ENCODE measurements at regions not wholly inside any gene's neighbourhood (a gene's known extent, or its start where the extent isn't known, plus 50 kb on each side); places are given as distances from the start of the nearest gene placed in this dataset.

GRCh38 chr13:42717176-42717575 is 64.2 kb upstream of the FAM216B start:
- H3K4me1 ChIP-seq (ENCODE audit: insufficient read depth, low read length, poor library complexity, severe bottlenecking) = no peaks in the 10 kb centered on the region
- CTCF ChIA-PET (ENCODE audit: unreplicated experiment) = no interaction called here
- BruUV-seq (replicated peaks) = no TSS peak
- no peak for DNase-seq (ENCODE audit: low spot score)
- H3K4me2 ChIP-seq (ENCODE audit: low read length) = no peak overlapping the region
- H2AFZ ChIP-seq (ENCODE audit: low read length) = no peak overlapping the region
- H3K9me3 ChIP-seq (ENCODE audit: low read length) = no peaks in the 10 kb centered on the region
- H3K4me3 ChIP-seq (ENCODE audit: low read depth, low read length, poor library complexity, severe bottlenecking) = no peak overlapping the region
- POLR2A ChIA-PET = interaction anchor here (0.6 kb wide), 1 partner anchor 836 kb away, joined by 3 read pairs; no protein-coding TSS in a partner anchor
- TF ChIP-seq CTCF (conservative IDR thresholded peaks at IDR 0.05; ENCODE audit: low read length) (no peak), EZH2phosphoT487 (IDR thresholded peaks at IDR 0.05; ENCODE audit: borderline replicate concordance, low read depth, low read length) (no peak)
- no peaks in the 10 kb centered on the region for H4K20me1 ChIP-seq (ENCODE audit: insufficient read depth, low read length)
- no peak overlapping the region for H3K27ac ChIP-seq (ENCODE audit: low read depth, low read length, poor library complexity, severe bottlenecking)
- no peaks in the 10 kb centered on the region for H3K36me3 ChIP-seq (ENCODE audit: insufficient read depth, low read length)
- no peaks in the 10 kb centered on the region for H3K9me2 ChIP-seq (ENCODE audit: insufficient read depth, low read length)
- intact Hi-C loops (cut with micrococcal nuclease; ENCODE audit: unreplicated experiment) = no loop called here
- H3K79me2 ChIP-seq (ENCODE audit: insufficient read depth, low read depth, low read length) = no peaks in the 10 kb centered on the region

- no peaks in the 10 kb centered on the region for H4K20me1 ChIP-seq (ENCODE audit: insufficient read depth, low read length)
- no peak for TF ChIP-seq EZH2phosphoT487 (IDR thresholded peaks at IDR 0.05; ENCODE audit: borderline replicate concordance, low read depth, low read length)
- TF ChIP-seq CTCF (conservative IDR thresholded peaks at IDR 0.05; ENCODE audit: low read length) = no peak
- ChIA-PET POLR2A (interaction anchor here (0.5 to 1.0 kb wide), 2 partner anchors 312 to 359 kb away, joined by 3 read pairs; no protein-coding TSS in a partner anchor), CTCF (ENCODE audit: unreplicated experiment) (no interaction called here)
- H3K4me3 ChIP-seq (ENCODE audit: low read depth, low read length, poor library complexity, severe bottlenecking) = no peak overlapping the region
- H3K9me2 ChIP-seq (ENCODE audit: insufficient read depth, low read length) = no peaks in the 10 kb centered on the region
- H3K4me2 ChIP-seq (ENCODE audit: low read length) = no peak overlapping the region
- H3K27ac ChIP-seq (ENCODE audit: low read depth, low read length, poor library complexity, severe bottlenecking) = no peak overlapping the region
- BruUV-seq (replicated peaks) = no TSS peak
- no peaks in the 10 kb centered on the region for H3K79me2 ChIP-seq (ENCODE audit: insufficient read depth, low read depth, low read length)
- no peaks in the 10 kb centered on the region for H3K36me3 ChIP-seq (ENCODE audit: insufficient read depth, low read length)
- no peaks in the 10 kb centered on the region for H3K4me1 ChIP-seq (ENCODE audit: insufficient read depth, low read length, poor library complexity, severe bottlenecking)
- no peak overlapping the region for H2AFZ ChIP-seq (ENCODE audit: low read length)
- DNase-seq (ENCODE audit: low spot score) = no peak
- intact Hi-C loops (cut with micrococcal nuclease; ENCODE audit: unreplicated experiment) = loop anchor here (10.0 kb wide), 1 partner anchor 125 kb away; no protein-coding TSS in a partner anchor
- H3K9me3 ChIP-seq (ENCODE audit: low read length) = no peaks in the 10 kb centered on the region
Measured at GRCh38 chr13:42720113-42720857, 61.1 kb upstream of the FAM216B start.

GRCh38 chr13:42720858-42721219 is 60.5 kb upstream of the FAM216B start:
- Histone ChIP-seq H2AFZ (ENCODE audit: low read length) (no peak overlapping the region), H3K4me2 (ENCODE audit: low read length) (no peak overlapping the region)
- intact Hi-C loops (cut with micrococcal nuclease; ENCODE audit: unreplicated experiment) = loop anchor here (10.0 kb wide), 1 partner anchor 126 kb away; no protein-coding TSS in a partner anchor

More at GRCh38 chr13:42720858-42721219, 60.5 kb upstream of the FAM216B start:
- ChIA-PET POLR2A (interaction anchor here (1.0 kb wide), 1 partner anchor 312 kb away, joined by 3 read pairs; no protein-coding TSS in a partner anchor), CTCF (ENCODE audit: unreplicated experiment) (no interaction called here)
- DNase-seq (ENCODE audit: low spot score) = no peak
- Histone ChIP-seq H3K27ac (ENCODE audit: low read depth, low read length, poor library complexity, severe bottlenecking) (no peak overlapping the region), H4K20me1 (ENCODE audit: insufficient read depth, low read length) (no peaks in the 10 kb centered on the region), H3K36me3 (ENCODE audit: insufficient read depth, low read length) (no peaks in the 10 kb centered on the region), H3K79me2 (ENCODE audit: insufficient read depth, low read depth, low read length) (no peaks in the 10 kb centered on the region), H3K4me1 (ENCODE audit: insufficient read depth, low read length, poor library complexity, severe bottlenecking) (no peaks in the 10 kb centered on the region), H3K9me2 (ENCODE audit: insufficient read depth, low read length) (no peaks in the 10 kb centered on the region), H3K4me3 (ENCODE audit: low read depth, low read length, poor library complexity, severe bottlenecking) (no peak overlapping the region), H3K9me3 (ENCODE audit: low read length) (no peaks in the 10 kb centered on the region)
- no peak for TF ChIP-seq EZH2phosphoT487 (IDR thresholded peaks at IDR 0.05; ENCODE audit: borderline replicate concordance, low read depth, low read length)
- no peak for TF ChIP-seq CTCF (conservative IDR thresholded peaks at IDR 0.05; ENCODE audit: low read length)
- BruUV-seq (replicated peaks) = no TSS peak

Measured in OCI-LY7 (cell line).